Retinal pigment epithelial cell (primary cell): ENCODE measurements at regions not wholly inside any gene's neighbourhood (a gene's known extent, or its start where the extent isn't known, plus 50 kb on each side); places are given as distances from the start of the nearest gene placed in this dataset.

Experiments used
- DNase-seq: peaks from one replicate; pipeline ENCODE4 v3.0.0-alpha.2; 2010; ENCODE audit warnings: low read depth
- H3K4me3 ChIP-seq: 2 replicates; pipeline ENCODE4 v1.5.1; 2011; ENCODE audit warnings: mild to moderate bottlenecking, low read length, control low read depth, moderate library complexity
- CTCF ChIP-seq: conservative IDR thresholded peaks from 2 replicates; pipeline ENCODE4 v1.5.1; 2011; ENCODE audit warnings: low read depth, low read length, control low read depth, inconsistent platforms

- no peak overlapping the region for H3K4me3 ChIP-seq
- TF ChIP-seq CTCF, result no peak
- no peak for DNase-seq
Measured at GRCh38 chr10:111923032-111923431, 260.5 kb downstream of the GPAM start.

- no peak for DNase-seq
- no peak overlapping the region for H3K4me3 ChIP-seq
- TF ChIP-seq CTCF, result no peak
Measured at GRCh38 chr10:111926286-111926685, 257.3 kb downstream of the GPAM start.

- DNase-seq, result no peak
- TF ChIP-seq CTCF, result no peak
- H3K4me3 ChIP-seq, result no peak overlapping the region
Measured at GRCh38 chr10:111933937-111934336, 249.6 kb downstream of the GPAM start.

- no peak for DNase-seq
- H3K4me3 ChIP-seq, result no peak overlapping the region
- TF ChIP-seq CTCF, result no peak
Measured at GRCh38 chr10:111934931-111935330, 248.6 kb downstream of the GPAM start.

- TF ChIP-seq CTCF, result no peak
Measured at GRCh38 chr10:111936143-111936542, 247.4 kb downstream of the GPAM start.

GRCh38 chr10:111944331-111944730 lies 239.2 kb downstream of the GPAM start:
- no peak for TF ChIP-seq CTCF
- H3K4me3 ChIP-seq, result no peak overlapping the region
- DNase-seq, result no peak

More at GRCh38 chr10:111936143-111936542, 247.4 kb downstream of the GPAM start:
- no peak overlapping the region for H3K4me3 ChIP-seq
- DNase-seq, result no peak

GRCh38 chr10:111953949-111954348 lies 229.6 kb downstream of the GPAM start:
- H3K4me3 ChIP-seq, result no peak overlapping the region
- DNase-seq, result no peak
- TF ChIP-seq CTCF, result no peak
